Stimulated activated CD4-positive, alpha-beta T cell treated with anti-CD3 and anti-CD28 coated beads, Interleukin-12 subunit alpha, Interleukin-12 subunit beta, amount 100 ng/mL, for 24 hours (primary cell): ENCODE measurements at regions not wholly inside any gene's neighbourhood (a gene's known extent, or its start where the extent isn't known, plus 50 kb on each side); places are given as distances from the start of the nearest gene placed in this dataset.
"Not testable (repeated sequence)": the region's sequence is repeated elsewhere in the genome, so short reads cannot be mapped to it uniquely, and the experiment has no call there.

Experiments used
- DNase-seq, 2 experiments: peaks; one replicate each; pipeline ENCODE4 v3.0.0-alpha.2; 2020; ENCODE audit warnings: low read depth in 2 of 2

GRCh38 chr16:26863931-26864330 is 202.8 kb upstream of the C16orf82 start:
- no peak for DNase-seq

GRCh38 chr16:26874318-26874717 is 192.4 kb upstream of the C16orf82 start:
- DNase-seq = not testable (repeated sequence)

- no peak for DNase-seq
Observed at GRCh38 chr16:26877421-26877820, 189.3 kb upstream of the C16orf82 start.

DNA sequence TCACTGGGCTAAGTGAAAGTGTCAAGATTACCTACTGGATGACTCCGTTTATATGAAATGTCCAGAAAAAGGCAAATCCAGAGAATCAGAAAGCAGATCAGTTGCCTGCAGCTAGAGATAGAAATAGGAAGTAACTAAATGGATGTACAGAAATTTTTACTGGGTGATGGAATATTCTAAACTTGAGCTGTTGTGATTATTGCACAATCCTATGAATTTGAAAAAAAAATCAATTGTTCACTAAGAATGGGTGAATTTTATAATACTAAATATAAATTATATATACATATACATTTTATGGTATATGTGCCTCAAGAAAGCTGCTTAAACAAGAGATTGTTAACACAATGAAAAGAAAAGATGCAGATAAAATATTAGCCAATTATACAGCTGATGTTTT is 181.1 kb upstream of the C16orf82 start:
- DNase-seq = no peak

DNA sequence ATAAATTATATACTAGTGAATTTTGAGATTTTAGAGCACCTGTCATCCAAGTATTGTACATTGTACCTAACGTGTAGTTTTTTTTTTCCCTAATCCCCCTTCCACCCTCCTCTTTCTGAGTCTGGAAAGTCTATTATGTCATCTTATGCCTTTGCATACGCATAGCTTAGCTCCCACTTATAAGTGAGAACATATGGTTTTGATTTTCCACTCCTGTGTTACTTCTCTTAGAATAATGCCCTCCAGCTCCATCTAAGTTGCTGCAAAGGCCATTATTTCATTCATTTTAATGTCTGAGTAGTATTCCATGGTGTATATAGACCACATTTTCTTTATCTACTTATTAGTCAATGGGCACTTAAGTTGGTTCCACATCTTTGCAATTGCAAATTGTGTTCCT is 177.0 kb upstream of the C16orf82 start:
- no peak for DNase-seq

DNA sequence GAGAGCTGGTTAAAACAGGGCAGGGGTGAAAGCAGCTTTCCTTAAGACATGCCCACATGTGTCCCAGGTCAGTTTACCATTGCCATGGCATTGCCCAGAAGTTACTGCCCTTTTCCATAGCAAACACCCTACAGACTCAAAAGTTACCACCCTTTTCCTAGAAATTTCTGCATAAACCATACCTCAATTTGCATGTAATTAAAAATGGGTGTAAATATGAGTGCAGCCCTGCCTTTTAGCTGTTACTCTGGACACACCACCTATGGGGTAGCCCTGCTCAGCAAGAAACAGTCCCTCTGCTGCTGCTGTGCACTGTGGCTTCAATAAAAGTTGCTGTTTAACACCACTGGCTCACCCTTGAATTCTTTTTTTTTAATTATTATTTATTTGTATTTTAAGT is 168.5 kb upstream of the C16orf82 start:
- DNase-seq = no peak

- no peak for DNase-seq
Observed at GRCh38 chr16:26901196-26901861, 165.4 kb upstream of the C16orf82 start.

DNA sequence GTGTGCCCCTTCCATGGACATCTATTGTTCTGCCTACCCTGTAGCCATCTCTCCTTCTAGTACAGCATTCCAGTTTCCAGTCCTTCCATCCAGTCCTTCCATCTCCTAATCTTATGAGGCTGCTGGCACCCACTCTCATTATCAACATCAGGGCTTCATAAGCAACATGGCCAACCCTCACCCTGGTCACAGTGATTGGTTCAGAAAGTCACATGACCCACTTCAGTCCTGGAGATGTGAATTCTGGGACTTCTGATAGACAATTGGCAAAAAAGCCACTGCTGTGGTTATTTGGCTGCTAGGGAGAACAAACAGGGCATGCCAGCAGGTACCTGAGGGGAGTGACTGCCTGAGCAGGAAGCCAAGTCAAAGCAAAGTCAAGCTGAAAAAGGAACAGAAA is 164.7 kb upstream of the C16orf82 start:
- DNase-seq = no peak

GRCh38 chr16:26905336-26905735 is 161.4 kb upstream of the C16orf82 start:
- no peak for DNase-seq

DNA sequence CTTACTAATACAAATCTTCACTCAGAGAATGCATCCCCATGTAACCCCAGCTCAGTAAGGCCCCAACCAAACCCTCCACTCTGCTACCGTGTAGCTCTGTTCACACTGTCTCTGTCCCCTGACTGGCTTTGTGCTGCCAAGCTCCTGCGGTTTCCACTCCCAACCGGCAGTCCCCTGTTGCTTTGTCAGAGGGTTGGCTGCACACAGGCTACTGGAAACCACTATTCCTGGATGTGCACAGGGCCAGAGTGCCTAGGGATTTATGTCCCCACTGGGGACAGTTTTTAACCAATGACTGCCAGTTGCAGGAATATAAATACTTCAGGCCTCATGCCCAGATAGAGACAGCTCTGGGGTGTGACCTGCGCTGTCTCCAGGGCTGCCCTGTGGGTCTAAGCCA is 157.1 kb upstream of the C16orf82 start:
- DNase-seq = no peak

- no peak for DNase-seq
Observed at GRCh38 chr16:26911436-26911835, 155.3 kb upstream of the C16orf82 start.

DNA sequence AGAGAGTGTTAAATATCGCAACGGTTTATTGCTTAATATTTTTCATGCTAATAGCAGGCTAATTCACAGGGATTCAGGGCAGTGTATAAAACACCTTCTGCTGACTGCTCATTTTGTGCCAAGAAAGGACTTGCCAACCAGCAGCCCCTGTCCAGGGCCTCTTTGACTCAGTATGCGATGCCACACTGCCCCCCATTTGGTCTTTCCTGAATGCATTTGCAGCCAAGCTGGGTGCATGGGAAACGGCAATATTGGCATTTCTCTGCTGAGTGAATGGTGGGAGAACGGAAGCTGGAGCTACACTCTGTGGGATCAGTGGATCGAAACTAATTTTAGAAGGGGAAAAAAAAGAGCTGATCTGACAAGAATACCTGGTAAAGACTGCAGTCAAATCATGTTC is 152.9 kb upstream of the C16orf82 start:
- no peak for DNase-seq

DNA sequence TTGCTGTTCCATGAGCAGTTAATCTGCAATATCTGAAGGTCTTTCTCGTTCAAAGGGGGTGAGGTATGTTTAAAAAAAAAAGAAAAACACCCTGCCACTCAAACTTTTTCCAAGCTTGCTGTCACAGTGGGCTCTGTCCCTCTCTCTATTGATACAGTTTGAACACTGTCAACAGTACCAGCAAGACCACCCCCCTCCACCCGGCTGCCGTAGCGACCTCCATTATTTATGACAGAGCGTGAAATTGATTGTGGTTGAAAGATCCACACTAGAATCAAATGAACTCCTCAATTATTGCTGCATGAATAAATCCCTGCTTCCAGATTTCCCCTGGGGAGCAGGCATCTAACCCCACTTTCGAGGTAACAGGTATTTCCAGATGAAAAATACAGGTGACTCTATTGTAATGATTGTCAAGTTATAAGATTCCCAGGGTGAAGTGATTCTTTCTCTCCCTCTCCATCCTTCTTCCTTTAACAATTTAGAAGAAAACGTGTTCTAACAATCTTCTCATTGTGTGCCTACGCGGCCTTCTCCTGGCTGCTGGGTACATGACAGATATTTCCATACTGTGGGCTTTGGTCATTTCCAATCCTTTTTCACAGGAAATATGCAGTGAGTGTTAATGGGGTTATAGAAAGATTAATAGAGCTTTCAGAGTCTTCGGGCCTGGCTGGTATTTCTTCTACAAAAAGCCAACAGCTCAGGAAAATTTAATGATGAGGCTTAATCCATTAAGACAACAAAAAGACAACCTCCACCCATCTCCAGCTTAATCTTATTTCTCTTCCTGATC is 135.7 kb upstream of the C16orf82 start:
- DNase-seq = no peak

GRCh38 chr16:26950636-26951035 is 116.1 kb upstream of the C16orf82 start:
- DNase-seq = no peak

DNA sequence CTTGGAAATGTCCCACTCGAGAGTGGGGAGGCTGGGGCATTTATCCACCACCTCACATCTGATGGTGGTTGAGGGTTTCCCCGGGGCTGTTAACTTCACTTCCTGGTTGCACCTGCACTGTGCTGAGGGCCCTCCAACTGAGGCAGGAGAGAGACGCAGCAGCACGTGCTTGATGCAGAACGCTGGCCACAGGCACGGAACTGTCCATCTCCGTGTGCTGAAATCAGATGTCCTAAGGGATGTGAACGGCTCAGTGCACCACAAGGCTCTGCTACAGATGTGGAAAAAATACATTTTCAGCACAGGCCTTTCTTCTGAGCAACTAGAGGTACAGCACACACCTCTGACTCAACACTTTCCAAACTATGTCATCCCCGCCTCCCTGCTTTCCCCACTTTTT is 114.8 kb upstream of the C16orf82 start:
- DNase-seq = no peak

GRCh38 chr16:26952411-26952810 is 114.3 kb upstream of the C16orf82 start:
- DNase-seq = no peak

GRCh38 chr16:26957283-26957859 is 109.4 kb upstream of the C16orf82 start:
- no peak for DNase-seq

DNA sequence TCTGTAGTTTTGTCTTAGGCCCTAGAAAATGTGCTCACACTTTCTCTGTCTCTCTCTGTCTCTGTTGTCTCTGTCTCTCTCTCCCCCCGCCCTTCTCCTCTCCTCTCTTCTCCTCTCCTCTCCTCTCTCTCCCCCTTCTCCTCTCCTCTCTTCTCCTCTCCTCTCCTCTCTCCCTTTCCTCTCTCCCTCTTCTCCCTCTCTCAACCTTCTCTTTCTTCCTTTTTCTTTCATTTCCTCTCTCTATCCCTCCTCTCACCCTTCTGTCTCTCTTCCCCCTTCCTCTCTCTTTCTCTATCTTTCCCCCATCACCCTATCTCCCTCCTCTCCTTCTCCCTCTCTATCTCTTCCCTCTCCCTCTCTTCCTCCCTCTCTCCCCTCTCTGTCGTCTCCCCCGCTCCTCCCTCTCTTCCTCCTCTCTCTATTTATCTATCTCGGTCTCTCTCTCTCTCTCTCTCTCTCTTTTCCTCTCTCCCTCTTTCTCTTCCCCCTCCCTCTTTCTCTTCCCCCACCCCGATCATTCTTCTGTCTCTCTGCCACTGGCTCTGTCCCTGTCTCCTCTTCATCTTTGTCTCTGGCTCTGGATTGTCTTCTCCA is 107.2 kb upstream of the C16orf82 start:
- DNase-seq = no peak

- no peak for DNase-seq
Observed at GRCh38 chr16:26961459-26961858, 105.3 kb upstream of the C16orf82 start.

DNA sequence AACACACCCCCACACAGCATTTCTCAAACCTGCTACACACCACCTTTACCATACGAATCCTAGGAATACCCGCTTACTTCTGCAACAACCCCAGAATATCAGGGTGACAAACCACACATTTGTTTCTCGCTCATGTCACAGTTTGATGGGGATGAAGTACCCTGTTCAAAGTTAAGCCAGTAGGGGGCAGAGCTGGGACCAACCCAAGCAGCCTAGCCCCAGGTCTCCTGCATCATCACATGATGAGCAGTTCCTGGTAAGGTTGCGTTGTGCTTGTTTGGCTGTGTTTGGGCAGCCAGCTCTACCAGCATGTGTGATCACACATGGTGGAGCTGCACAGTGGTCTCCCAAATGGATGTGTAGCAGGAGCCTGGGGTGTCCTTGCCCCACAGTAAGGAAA is 103.6 kb upstream of the C16orf82 start:
- peak in 1 of 2 experiments; percentile 2 for DNase-seq

GRCh38 chr16:26969589-26970231 is 97.0 kb upstream of the C16orf82 start:
- DNase-seq = no peak

- no peak for DNase-seq
Observed at GRCh38 chr16:26970292-26970691, 96.4 kb upstream of the C16orf82 start.
